GM18508 (cell line): ENCODE measurements at regions not wholly inside any gene's neighbourhood (a gene's known extent, or its start where the extent isn't known, plus 50 kb on each side); places are given as distances from the start of the nearest gene placed in this dataset.
"Not testable (repeated sequence)": the region's sequence is repeated elsewhere in the genome, so short reads cannot be mapped to it uniquely, and the experiment has no call there.

Experiments used
- ATAC-seq: cut with Tn5 transposase; IDR thresholded peaks from one replicate; pipeline ENCODE4 v1.9.1; 2021; ENCODE audit warnings: moderate number of reproducible peaks; ENCODE audit not compliant: insufficient read depth, unreplicated experiment

DNA sequence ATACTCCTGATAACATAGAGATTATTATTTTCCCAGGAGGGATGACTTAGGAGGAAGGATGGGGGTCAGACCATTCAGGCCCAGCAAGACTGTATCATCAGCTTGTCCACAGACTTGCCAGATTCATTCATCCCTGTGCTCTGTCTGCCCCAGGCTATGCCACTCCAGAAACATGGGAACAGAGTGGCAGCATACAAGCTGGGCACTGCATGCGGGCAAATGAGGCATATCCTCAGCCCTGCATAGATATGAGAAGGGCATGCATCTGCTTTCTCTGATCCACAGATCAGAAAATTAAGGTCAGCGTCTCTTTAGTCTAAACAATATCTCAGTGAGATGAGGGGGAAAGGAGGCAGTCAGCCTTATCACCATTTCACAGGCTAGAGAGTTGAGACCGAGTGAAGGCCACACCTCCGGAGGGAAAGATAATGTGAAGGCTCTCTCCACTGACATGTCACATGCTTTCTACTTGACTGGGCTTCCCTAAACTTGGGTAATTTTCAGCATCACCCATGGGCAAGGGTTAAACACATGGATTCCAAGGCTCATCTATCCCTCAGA is 140.5 kb downstream of the TFAP2B start:
- ATAC-seq = no peak

DNA sequence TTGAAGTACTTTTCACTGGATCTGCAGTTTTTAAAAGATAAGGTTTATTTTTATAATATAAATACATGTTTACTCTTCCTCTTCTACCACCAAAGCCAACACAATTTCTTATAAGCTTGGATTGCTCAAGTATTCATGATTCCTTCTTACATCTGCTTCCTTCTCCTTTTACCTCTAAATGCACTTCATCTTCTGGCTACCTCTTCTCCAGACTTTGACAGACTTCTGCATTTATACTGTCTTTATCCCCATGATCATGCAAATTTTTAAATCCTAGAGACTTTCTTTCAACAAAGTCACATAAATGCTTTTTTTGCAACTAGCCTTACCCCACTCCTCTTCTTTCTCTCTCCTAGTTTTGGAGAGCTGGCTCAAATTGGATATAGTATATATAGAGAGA is 142.9 kb downstream of the TFAP2B start:
- ATAC-seq = no peak

DNA sequence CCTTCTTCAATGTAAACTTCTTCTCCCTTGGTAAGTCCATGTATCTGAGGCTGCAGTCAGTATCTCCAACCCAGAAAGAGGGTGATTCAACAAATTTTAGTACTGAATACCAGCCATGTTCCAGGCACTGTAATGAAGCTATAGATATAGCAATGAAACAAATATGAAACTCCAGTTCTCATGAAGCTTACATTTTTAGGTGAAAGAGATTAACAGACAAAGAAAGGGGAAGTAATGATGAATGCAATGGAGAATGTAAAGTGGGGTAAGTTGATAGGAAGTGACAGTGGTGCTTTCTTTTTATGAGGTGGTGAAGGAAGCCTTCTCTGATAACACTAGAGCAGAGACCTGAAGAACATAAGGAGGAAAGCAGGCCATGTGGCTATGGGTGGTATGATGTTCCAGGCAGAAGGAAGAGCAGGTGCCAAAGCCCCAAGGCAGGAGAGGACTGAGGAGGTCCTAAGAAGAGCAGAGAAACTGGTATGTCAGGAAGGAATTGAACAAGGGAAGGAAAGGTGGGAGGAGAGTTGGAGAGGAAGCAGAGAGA is 143.6 kb downstream of the TFAP2B start:
- ATAC-seq = no peak

DNA sequence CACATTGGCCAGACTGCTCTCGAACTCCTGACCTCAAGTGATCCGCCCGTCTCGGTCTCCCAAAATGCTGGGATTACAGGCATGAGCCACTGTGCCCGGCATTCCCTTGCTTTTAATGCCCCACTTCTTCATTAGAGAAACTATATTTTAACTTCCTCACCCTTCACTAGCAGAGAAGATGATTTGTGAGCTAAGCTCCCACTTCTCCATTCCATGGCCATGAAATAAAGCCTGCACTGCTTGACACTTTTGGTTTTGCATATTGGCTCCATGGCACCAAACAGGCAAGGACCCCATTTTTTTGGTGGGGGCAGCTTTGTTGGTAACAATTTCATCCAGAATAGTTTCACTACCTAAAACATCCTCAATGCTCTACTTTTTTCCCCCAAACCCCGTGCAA is 145.3 kb downstream of the TFAP2B start:
- no peak for ATAC-seq

DNA sequence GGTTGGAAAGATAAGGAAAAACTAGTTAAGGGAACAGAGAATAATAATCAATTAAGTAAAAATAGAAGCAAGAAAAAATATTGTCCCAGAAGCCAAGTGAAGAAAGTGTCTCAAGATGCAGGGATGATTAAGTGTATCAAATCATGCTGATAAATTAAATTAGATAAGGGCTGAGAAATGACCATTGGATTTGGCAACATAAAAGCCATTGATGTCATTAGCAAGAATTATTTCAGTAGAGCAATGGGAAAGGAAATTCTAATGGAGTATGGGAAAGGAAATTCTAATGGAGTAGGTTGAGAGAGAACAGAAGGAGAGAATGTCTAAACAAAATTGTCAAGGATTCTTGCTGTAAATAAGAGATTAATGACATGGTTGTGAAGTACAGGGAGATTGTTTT is 146.8 kb downstream of the TFAP2B start:
- no peak for ATAC-seq

DNA sequence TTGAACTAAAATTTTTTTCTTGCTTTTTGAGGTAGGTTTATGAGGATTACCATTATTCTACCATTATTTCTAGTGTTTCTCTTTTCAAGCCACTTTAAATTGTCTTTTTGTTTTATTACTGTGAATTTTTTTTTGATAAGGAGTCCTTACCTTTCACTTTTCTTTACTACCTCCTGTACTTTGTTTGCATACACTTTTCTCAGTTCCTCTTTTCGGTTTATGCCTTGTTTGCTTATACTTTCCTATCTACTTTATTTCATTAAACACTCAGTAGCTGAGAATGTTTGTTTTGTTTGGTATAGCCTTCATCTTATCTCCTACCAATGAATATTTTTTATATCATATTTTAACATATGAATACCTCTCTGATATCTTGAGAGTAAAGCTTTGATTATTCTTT is 147.9 kb downstream of the TFAP2B start:
- ATAC-seq = peak; percentile 93

DNA sequence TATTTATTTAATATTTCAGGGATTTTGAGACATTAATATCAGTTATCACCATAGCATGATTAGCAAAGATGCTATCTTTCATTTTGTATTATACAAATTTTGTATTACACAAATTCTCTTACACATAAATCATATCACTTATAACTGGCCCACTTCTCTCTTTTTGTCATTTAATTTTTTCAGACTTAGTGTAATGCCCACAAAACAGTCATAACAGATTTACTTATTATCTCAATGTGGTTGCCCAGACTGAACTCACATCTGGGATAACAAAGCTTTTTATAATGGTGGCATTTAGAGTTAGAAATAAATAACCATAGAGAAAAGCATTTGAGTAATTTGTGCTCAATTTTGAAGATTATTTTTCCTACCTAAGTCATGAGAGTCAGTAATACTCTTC is 148.3 kb downstream of the TFAP2B start:
- peak; percentile 45 for ATAC-seq

DNA sequence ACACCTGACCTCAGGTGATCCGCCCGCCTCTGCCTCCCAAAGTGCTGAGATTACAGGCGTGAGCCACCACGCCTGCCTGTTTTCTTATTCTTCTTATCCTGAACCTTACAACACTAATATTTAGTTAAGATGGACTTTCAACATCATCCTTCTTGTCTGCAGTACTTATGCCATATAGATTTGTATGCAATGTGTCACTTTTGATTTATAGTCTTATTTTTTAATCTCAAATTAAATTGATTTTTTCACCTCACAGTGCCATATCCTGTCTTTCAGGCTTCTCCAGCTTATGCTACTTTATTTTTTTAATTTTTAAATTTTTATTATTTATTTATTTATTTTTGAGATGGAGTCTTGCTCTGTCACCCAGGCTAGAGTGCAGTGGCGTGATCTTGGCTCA is 149.6 kb downstream of the TFAP2B start:
- ATAC-seq = not testable (repeated sequence)

DNA sequence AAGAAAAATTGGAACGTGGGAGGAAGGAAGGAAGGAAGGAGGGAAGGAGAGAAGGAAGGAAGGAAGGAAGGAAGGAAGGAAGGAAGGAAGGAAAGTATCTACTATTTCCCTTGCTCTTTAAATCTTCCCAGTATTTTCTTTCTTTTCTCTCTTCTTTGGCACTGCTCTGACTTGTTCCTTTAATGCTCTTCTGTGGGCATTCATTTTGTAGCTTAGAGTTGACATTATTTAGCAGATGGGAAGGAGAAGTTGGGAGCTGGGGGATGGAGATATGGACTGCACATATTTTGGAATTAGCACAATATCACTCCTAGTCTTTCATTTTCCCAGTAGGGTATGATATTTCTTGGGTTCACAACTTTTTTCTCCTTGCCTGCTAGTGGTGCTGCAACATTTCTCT is 152.2 kb downstream of the TFAP2B start:
- no peak for ATAC-seq

DNA sequence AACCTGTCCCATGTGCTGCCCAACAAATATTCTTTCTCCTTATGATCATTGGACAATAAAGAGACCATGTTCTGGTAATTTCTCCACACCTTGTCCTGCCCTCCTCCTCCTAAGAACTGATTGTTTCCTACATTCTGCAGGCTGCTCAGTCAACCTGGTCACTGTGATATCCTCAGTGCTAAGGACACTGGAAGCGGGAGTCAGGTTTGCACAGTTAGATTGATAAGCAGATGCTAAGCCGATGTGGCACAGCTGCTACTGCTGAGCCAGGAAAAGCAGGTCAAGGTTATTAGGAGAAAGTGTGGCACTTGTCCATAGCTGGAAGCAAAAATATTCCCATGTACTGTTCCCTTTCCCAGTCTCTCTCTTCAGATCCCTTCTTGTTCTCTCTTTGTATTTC is 154.8 kb downstream of the TFAP2B start:
- no peak for ATAC-seq

DNA sequence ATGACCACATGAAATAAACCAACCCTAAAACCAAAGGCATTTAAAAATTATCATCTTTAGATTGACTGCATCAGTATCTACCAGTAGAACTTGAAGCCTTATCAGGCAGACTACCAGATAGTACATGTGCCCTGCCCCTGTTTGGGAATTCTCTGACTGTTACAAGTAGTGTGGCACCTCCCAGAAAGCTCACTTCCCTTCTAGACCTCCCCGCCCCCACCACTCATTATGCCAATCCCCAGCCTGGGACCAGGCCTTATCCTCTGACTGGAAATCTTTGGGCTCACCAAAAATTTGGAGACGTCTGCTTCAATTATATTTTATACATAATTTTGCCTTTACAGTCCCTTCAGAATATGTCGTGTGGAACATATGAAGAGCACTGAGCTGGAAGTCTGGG is 155.6 kb downstream of the TFAP2B start:
- no peak for ATAC-seq

DNA sequence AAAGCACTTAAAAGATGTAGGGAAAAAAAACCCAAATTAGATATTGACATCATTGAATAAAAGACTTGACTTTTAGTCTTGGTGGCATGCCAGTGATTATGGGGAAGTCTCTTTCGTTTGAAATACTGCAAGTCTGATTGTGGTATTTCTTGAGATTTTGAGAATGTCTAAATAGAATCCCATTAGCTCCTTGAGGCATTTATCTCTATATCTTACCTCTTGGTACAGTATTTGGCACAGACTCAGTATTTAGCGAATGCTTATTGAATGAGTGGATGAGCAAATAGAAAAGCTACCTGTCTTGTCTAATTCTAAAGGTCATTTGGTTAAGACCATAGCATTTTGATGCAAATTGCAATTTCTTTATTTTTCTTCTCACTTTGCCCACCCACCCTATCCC is 156.5 kb downstream of the TFAP2B start:
- ATAC-seq = no peak

DNA sequence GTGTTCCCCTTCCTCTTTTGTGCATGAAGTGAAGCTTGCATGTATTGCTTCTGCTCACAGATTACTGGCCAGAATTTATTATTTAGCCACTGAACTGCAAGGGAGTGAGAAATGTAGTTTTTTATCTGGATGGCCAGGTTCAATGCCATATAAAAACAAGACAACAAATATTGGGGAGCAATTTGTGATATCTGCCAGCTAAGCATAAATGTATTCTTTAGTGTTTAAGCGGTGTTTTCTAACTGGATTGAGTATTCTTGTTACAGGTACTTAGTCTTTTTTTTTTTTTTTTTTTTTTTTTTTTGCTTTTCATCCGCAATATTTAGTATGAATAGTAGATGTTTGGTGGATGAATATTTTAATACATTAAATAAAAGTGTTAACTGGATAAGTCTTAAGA is 158.2 kb downstream of the TFAP2B start:
- no peak for ATAC-seq

DNA sequence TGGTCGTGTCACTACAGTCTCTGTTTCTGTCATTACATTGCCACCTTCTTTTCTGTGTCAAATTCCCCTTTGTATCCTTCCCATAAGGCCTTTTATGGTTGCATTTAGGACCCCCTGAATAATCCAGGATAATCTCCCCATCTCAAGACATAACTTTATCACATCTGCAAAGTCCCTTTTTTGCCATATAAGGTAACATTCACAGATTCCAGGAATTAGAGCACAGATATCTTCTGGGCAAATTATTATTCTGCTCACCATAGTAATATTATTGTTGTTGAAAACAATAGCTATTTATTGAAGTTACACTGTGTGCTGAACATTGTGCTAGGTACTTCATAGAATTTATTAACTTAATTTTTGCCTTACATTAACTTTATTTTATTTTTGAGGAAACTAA is 159.1 kb downstream of the TFAP2B start:
- ATAC-seq = no peak

DNA sequence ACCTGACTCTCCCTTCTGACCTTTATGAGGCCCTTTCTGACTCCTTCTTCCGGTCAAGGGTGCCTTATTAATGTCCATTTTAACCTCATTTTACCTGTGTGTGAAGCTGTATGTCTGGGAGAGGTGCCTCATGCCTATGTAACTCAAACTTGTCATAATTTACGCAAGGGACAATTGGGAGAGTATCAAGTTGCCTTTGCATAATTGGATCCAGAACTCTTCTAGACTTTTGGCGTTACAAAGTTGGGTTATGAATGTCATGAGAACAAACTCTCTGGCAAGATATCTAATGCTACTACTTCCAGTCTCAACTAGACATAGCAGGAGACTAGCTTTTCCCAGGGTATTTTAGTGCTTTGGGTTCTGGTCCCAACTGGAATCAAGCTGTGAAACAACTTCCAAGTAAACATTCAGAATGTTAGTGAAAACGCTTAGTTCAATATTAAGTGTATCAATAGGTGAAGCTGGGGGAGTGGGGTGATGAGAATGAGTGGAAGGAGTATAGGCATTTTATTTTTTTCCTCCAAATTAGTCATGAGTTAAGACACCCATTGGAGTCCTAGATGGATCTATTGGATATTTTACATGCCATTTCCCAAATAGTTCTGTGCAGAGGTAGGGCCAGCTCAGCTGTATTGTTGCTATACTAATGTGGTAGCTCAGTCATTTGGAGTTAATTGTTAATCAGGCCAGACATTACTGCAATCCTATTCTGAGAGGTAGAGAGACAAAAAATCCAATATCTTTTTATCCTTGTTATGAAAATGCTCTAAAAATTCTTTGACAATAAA is 159.9 kb downstream of the TFAP2B start:
- ATAC-seq = no peak

DNA sequence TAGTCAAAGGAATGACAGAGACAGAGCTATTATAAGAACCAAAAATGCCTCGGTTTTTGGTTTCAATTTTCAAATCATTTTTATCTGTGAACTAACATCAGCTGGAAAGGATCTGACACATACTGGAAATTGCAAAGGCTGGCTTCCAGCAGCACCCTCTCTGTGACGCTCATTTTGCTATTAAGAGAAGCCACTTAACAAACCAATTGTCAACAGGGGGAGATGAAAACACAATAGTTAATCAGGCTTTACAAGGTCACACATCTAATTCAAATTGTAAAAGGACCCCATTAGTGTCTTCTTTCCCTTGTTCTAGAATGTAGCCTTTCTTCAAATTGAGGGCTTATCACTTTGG is 160.5 kb downstream of the TFAP2B start:
- no peak for ATAC-seq

DNA sequence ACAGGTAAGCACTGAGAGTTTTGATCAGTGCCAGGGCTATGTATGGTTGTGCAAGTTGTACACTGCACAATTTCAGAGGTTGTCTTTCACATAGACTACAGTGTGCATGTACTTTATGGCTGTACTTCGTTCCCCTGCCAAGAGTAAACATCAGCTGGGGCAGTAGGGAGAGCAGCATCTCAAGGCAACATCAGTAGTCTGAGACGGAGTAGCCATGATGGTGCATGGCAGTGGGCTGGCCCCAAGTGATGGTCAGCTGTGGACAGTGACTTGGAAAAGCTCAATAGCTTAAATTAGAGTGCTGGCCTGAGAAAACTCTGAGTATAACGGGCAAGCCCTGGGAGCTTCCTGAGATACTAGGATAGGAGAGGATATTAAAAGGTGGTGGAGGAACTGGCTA is 165.5 kb downstream of the TFAP2B start:
- ATAC-seq = no peak

DNA sequence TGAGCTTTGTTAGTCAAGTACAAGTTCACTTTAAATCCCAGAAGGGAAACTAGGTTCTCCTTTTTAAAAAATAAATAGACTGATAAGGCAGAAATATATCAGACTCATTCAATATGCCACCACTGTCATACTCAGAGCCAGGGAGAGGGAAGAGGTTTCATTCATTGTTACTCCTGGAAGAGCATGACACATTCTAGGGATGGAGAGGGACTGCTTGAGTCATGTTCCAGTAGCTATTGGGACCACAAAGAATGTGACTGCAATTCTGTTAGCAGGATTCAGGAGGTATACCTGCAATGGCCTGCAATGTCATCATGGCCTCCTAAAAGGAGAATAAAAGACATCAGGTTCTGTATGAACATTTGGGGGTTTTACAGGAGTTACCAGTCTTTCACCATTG is 167.6 kb downstream of the TFAP2B start:
- ATAC-seq = no peak

DNA sequence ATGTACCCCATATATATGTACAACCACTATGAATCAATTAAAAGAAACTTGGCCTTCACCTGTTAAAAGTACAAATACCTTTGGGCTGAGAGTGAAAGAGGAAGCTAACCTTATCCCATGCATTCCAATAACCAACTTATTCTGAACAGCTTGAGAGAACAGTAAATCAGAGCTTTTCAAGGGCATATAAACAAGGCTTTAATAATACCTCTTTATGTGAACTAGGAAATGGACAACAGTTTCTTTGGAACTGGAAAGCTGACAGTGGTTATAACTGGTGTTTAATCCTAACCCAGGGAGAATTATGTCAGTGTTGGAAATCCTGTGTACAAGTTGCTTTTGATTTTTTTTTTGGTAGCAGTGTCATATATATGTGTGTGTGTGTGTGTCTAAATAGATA is 170.5 kb downstream of the TFAP2B start:
- no peak for ATAC-seq

DNA sequence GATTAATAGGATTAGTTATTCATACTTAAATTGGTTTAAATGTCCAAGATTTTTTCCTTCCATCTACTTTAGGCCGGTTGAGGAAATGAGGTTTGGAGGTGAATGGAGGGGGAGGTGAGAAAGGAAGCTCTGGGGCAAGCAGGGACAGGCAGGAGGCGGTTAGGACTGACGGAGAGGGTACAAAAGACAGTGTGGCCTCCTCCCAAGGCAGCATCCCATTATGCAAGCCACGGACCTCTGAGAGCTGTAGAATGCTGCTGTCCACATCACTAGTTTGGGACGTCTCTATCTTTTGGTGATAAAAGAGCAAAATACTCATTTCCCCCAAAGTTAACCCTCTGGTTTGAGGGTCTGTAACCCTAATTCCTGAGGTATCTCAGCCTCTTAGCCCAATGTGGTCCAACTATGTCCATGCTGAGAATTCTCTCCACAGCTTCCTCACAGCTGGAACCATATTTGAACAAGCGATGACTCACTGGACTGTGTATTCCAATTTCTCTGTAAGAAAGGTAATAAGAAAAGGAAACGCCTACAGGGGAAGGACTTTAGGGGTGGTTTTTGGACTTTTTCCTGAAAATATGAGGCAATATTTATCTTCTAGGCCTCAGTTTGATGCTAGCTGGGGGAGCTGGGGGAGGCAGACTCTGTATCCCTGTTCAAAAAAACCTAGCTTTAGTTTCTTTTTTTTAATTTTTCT is 172.2 kb downstream of the TFAP2B start:
- ATAC-seq = no peak

DNA sequence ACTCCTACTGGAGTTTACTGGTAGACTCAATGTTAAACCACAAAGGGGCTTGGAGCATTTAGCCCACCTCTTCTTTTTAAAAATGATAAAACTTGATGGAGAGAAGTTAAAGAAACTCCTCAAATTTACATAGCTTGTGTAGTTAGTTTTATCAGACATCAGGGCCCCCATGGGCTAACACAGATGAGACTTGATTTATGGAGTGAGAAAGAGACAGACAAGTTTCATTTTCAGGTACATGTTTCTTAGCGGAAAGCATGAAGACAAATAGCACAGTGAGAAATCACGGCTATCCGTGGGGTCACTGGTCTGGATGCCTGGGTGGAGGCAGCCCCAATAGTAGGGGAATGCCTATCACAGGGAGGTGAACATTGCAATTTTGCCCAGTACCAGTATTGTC is 173.6 kb downstream of the TFAP2B start:
- ATAC-seq = no peak
